ENCODE measurements at regions not wholly inside any gene's neighbourhood (a gene's known extent, or its start where the extent isn't known, plus 50 kb on each side); places are given as distances from the start of the nearest gene placed in this dataset.

DNA sequence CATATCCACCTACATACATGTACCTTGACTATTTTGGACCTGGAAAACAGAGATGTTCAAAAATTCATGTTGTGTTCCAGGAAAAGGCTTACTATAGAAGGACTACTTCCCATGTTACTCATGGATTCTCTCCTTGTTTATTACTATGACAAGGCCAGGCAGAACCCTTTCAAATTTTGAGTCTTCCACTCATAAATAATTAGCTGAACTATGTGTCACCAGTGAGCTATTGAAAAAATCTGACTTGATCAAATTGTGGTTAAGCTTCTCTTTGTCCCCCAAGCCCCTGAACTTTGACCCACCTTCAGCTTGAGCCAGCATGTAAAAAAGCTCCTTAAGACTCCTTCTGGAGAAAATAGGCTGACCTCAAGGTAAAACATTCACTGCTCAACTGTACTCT lies 1142.8 kb upstream of the EYS start:
- Histone ChIP-seq H3K36me3 (ENCODE audit: control insufficient read depth, insufficient read depth, low read length) (no peaks in the 10 kb centered on the region), H3K27me3 (replicated peaks; ENCODE audit: control insufficient read depth, insufficient read depth, low read length) (no peaks in the 10 kb centered on the region), H3K4me3 (replicated peaks; ENCODE audit: low read depth, low read length) (no peak overlapping the region)
- TF ChIP-seq, protein P1, sequence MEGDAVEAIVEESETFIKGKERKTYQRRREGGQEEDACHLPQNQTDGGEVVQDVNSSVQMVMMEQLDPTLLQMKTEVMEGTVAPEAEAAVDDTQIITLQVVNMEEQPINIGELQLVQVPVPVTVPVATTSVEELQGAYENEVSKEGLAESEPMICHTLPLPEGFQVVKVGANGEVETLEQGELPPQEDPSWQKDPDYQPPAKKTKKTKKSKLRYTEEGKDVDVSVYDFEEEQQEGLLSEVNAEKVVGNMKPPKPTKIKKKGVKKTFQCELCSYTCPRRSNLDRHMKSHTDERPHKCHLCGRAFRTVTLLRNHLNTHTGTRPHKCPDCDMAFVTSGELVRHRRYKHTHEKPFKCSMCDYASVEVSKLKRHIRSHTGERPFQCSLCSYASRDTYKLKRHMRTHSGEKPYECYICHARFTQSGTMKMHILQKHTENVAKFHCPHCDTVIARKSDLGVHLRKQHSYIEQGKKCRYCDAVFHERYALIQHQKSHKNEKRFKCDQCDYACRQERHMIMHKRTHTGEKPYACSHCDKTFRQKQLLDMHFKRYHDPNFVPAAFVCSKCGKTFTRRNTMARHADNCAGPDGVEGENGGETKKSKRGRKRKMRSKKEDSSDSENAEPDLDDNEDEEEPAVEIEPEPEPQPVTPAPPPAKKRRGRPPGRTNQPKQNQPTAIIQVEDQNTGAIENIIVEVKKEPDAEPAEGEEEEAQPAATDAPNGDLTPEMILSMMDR (IDR thresholded peaks at IDR 0.05; ENCODE audit: insufficient read depth, low read length, poor library complexity, severe bottlenecking): no peak
- no peak for DNase-seq (ENCODE audit: extremely low read depth, insufficient read length)

DNA sequence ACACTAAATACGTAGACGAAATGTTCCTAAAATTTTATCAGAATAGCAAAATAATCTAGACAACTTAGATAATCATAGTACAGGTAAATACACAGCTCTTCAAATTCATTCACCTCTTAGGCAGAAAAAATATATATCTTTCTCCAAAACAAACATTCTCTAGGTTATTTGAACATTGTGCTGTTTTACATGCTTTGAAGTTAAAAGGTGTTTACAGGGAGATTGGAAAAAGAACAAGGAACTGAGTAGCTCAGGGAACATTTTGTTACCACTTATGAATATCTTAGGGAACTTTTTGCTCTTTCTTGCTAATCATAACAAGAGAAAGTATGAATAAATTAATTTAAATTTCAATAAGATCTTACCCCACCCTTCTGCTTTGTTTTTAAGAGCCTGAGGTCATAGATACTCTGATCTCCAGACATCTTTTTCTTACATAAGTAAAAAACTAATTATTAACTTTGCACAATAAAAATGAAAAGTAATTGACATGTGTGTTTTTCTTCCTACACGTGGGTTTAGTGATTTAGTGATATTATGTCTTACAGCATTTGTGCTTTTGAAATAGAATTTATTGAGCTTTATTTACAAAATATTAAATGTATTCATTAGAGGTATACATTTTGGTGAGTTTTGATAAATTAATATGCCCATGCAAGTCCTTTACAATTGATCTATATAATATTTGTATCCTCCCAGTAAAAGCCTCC lies 1141.4 kb upstream of the EYS start:
- Histone ChIP-seq H3K4me3 (replicated peaks; ENCODE audit: low read depth, low read length) (no peak overlapping the region), H3K36me3 (ENCODE audit: control insufficient read depth, insufficient read depth, low read length) (no peaks in the 10 kb centered on the region)

DNA sequence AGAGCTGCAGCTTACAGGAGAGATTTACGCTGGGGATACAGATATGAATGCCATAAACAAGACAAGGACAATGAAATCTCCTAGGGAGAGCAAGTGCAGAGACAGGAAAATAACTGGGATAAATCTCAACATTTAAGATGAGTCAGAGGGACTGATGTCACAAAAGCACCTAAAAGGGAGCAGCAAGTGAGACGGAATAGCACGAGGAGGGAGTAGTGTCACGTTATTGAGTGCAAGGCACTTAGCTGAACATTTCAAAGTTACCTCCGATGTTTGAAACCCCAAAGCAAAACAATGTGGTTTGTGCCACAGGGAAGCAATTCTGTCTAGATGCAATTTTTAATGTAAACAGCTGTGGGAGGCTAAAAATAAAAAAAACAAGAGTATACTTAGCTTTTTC lies 1131.7 kb upstream of the EYS start:
- H3K36me3 ChIP-seq (ENCODE audit: control insufficient read depth, insufficient read depth, low read length): no peaks in the 10 kb centered on the region
- no peaks in the 10 kb centered on the region for H3K27me3 ChIP-seq (replicated peaks; ENCODE audit: control insufficient read depth, insufficient read depth, low read length)
- DNase-seq (ENCODE audit: extremely low read depth, insufficient read length): no peak
- no peak overlapping the region for H3K4me3 ChIP-seq (replicated peaks; ENCODE audit: low read depth, low read length)
- TF ChIP-seq, protein P1 (IDR thresholded peaks at IDR 0.05; ENCODE audit: insufficient read depth, low read length, poor library complexity, severe bottlenecking): no peak

More for the DNA sequence above, 1141.4 kb upstream of the EYS start:
- H3K27me3 ChIP-seq (replicated peaks; ENCODE audit: control insufficient read depth, insufficient read depth, low read length): no peaks in the 10 kb centered on the region
- TF ChIP-seq, protein P1 (IDR thresholded peaks at IDR 0.05; ENCODE audit: insufficient read depth, low read length, poor library complexity, severe bottlenecking): no peak
- DNase-seq (ENCODE audit: extremely low read depth, insufficient read length): no peak

DNA sequence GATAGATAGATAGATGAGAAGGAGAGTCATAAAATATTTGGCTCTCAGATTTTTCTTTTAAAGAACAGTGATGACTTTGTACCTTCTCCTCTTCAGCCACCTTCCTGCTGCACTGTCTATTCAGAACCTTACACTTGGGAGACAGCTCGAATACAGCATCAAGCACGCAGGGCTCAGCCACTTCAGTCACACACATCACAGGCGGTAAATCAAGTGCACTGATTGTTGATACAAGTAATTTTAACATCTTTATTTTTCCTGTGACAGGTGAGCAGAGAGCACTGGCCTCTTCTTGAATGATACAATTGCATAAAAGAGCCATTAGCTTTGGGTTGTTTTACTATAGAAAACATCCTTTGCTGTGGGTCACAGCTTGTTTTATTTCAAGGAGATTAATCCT lies 1118.5 kb upstream of the EYS start:
- Histone ChIP-seq H3K36me3 (ENCODE audit: control insufficient read depth, insufficient read depth, low read length) (no peaks in the 10 kb centered on the region), H3K4me3 (replicated peaks; ENCODE audit: low read depth, low read length) (no peak overlapping the region), H3K27me3 (replicated peaks; ENCODE audit: control insufficient read depth, insufficient read depth, low read length) (no peaks in the 10 kb centered on the region)
- TF ChIP-seq, protein P1 (IDR thresholded peaks at IDR 0.05; ENCODE audit: insufficient read depth, low read length, poor library complexity, severe bottlenecking): no peak
- DNase-seq (ENCODE audit: extremely low read depth, insufficient read length): no peak

DNA sequence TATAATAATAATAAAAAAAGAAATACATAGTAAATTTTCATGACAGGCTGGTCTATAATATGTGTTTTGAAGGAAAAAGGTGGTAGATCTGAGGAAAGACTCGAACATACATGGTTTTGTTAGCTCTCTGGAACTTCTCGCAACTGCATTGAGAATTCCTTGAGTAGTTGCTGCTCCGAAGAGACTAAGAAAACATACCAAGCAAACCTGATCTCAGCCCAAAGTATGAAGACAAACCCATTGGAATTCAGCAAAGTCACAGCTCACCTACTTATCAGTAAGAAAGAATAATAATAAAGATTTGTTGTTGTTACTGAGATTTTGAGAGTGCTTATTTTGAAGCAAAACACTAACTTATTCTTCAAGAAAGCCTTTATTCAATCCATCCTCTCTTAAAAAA lies 1107.1 kb upstream of the EYS start:
- H3K4me3 ChIP-seq (replicated peaks; ENCODE audit: low read depth, low read length): no peak overlapping the region
- TF ChIP-seq, protein P1 (IDR thresholded peaks at IDR 0.05; ENCODE audit: insufficient read depth, low read length, poor library complexity, severe bottlenecking): no peak
- no peaks in the 10 kb centered on the region for H3K27me3 ChIP-seq (replicated peaks; ENCODE audit: control insufficient read depth, insufficient read depth, low read length)
- DNase-seq (ENCODE audit: extremely low read depth, insufficient read length): no peak
- H3K36me3 ChIP-seq (ENCODE audit: control insufficient read depth, insufficient read depth, low read length): no peaks in the 10 kb centered on the region

DNA sequence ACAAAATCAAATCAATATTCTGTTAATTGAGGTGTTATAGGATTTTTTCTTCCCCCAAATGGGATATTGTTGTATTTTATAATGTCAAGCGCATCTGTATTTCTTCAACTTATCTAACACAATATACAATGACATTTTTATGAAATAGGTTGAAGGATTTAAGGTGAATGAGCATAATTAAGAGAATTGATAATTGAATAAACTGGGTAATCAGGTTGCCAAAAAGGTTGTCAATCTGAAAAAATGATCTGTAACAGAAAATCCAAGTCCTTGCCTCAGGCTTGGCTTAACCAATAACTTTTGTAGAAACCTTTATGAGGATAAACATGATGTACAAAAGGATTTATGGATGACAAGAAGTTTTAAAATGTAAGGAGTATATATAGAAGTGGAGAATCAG lies 1101.7 kb upstream of the EYS start:
- TF ChIP-seq, protein P1 (IDR thresholded peaks at IDR 0.05; ENCODE audit: insufficient read depth, low read length, poor library complexity, severe bottlenecking): no peak
- DNase-seq (ENCODE audit: extremely low read depth, insufficient read length): no peak
- Histone ChIP-seq H3K27me3 (replicated peaks; ENCODE audit: control insufficient read depth, insufficient read depth, low read length) (no peaks in the 10 kb centered on the region), H3K36me3 (ENCODE audit: control insufficient read depth, insufficient read depth, low read length) (no peaks in the 10 kb centered on the region), H3K4me3 (replicated peaks; ENCODE audit: low read depth, low read length) (no peak overlapping the region)
